ENCODE measurements at regions not wholly inside any gene's neighbourhood (a gene's known extent, or its start where the extent isn't known, plus 50 kb on each side); places are given as distances from the start of the nearest gene placed in this dataset.
A peak's percentile ranks its signal among the peaks of the same experiment; 100 is the strongest.

DNA sequence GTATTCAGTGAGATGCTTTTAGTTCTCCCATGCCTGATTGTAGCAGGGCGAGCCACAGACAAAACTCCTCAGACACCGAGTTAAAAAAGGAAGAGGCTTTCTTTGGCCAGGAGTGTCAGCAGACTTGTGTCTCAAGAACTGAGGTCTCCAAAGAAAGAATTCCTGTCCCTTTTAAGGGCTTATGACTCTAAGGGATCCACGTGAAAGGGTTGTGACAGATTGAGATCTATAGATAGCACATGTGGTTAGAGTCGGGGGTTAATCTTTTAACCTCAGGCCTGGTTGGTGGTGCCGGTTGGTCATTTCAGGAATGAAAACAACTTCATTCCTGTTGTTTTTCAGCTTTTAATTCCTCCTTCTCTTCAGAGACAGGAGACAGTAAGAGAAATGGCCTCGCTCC, 168.8 kb upstream of the GRIK2 start:
- H3K27me3 ChIP-seq (replicated peaks in 2 of 5; ENCODE audit: control insufficient read depth in 4 of 5, insufficient read depth in 5 of 5, low read length in 4 of 5), result no peaks in the 10 kb centered on the region
- H3K9me3 ChIP-seq (ENCODE audit: control extremely low read depth in 1 of 5, control insufficient read depth in 4 of 5, insufficient read depth in 2 of 5, low read depth in 1 of 5, low read length in 4 of 5), result peaks cover 0 to 2% (median 0%) of the 10 kb centered on the region in 5 experiments
- no peak overlapping the region for H3K4me3 ChIP-seq (ENCODE audit: control insufficient read depth in 1 of 7, extremely low read depth in 1 of 7, insufficient read depth in 4 of 7, low read depth in 2 of 7, low read length in 6 of 7)
- no peaks in the 10 kb centered on the region for H3K36me3 ChIP-seq (ENCODE audit: control insufficient read depth in 4 of 4, insufficient read depth in 4 of 4, low read length in 3 of 4)
- CTCF ChIA-PET, result no interaction called here
- no peaks in the 10 kb centered on the region for H3K4me1 ChIP-seq (ENCODE audit: control extremely low read depth in 1 of 4, control insufficient read depth in 4 of 4, insufficient read depth in 4 of 4, low read length in 3 of 4)
- POLR2A ChIA-PET, result no interaction called here
- no peak for DNase-seq
- no peak overlapping the region for H3K27ac ChIP-seq (ENCODE audit: insufficient read depth in 1 of 2, low read depth in 1 of 2, low read length in 2 of 2, poor library complexity in 1 of 2, severe bottlenecking in 2 of 2)
- 81% methylated on average over 6 of the region's 6 CpGs for WGBS (ENCODE audit: insufficient coverage)

DNA sequence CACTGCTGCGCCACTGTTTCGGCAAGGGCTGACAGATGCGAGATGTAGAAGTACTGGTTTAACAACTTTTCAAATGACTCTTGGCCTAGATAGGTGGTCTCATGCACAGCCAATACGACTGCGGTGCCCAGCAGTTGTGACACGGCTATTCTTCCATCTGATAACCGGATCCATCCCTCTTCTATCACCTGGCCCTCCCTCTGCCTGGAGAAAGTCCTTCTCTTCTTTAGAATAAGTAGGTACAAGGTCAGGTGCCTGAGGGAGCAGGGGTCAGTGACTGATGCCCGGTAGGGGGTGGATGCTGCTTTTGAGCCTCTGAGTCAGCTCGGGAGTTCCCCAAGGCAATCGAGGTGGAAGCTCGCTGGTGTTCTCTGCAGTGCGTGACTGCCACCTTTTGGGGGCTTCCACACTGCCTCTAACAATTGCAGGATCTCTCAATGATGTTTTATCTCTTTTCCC, 166.8 kb upstream of the GRIK2 start:
- H3K27me3 ChIP-seq (replicated peaks in 2 of 5; ENCODE audit: control insufficient read depth in 4 of 5, insufficient read depth in 5 of 5, low read length in 4 of 5), result no peaks in the 10 kb centered on the region
- CTCF ChIA-PET, result no interaction called here
- H3K4me3 ChIP-seq (ENCODE audit: control insufficient read depth in 1 of 7, extremely low read depth in 1 of 7, insufficient read depth in 4 of 7, low read depth in 2 of 7, low read length in 6 of 7), result no peak overlapping the region
- H3K4me1 ChIP-seq (ENCODE audit: control extremely low read depth in 1 of 4, control insufficient read depth in 4 of 4, insufficient read depth in 4 of 4, low read length in 3 of 4), result no peaks in the 10 kb centered on the region
- peaks cover 0 to 2% (median 0%) of the 10 kb centered on the region in 5 experiments for H3K9me3 ChIP-seq (ENCODE audit: control extremely low read depth in 1 of 5, control insufficient read depth in 4 of 5, insufficient read depth in 2 of 5, low read depth in 1 of 5, low read length in 4 of 5)
- H3K27ac ChIP-seq (ENCODE audit: insufficient read depth in 1 of 2, low read depth in 1 of 2, low read length in 2 of 2, poor library complexity in 1 of 2, severe bottlenecking in 2 of 2), result no peak overlapping the region
- WGBS (ENCODE audit: insufficient coverage), result 67% methylated on average over 8 of the region's 12 CpGs
- peak in 2 of 3 donors; percentile 4 to 8 for DNase-seq
- no peaks in the 10 kb centered on the region for H3K36me3 ChIP-seq (ENCODE audit: control insufficient read depth in 4 of 4, insufficient read depth in 4 of 4, low read length in 3 of 4)
- POLR2A ChIA-PET, result no interaction called here

DNA sequence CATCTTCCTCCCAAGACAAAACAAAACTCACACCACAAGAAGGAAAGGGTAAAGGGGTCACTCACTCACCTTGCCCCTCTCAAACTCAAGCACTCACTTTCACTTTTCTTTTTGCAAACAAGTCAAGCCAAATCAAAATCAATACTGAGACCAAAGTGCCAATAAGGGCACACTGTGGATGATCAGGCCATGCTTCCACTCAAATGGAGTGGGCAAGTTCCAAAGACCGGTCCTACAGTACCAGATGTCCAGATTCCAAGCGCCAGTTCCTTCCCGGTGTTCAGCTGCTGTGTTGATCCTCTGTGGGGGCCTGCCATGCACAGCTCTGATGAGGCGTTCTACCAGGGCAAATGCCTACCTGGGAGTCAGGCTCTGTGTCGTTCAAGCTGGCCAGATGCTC, 162.6 kb upstream of the GRIK2 start:
- CTCF ChIA-PET, result no interaction called here

DNA sequence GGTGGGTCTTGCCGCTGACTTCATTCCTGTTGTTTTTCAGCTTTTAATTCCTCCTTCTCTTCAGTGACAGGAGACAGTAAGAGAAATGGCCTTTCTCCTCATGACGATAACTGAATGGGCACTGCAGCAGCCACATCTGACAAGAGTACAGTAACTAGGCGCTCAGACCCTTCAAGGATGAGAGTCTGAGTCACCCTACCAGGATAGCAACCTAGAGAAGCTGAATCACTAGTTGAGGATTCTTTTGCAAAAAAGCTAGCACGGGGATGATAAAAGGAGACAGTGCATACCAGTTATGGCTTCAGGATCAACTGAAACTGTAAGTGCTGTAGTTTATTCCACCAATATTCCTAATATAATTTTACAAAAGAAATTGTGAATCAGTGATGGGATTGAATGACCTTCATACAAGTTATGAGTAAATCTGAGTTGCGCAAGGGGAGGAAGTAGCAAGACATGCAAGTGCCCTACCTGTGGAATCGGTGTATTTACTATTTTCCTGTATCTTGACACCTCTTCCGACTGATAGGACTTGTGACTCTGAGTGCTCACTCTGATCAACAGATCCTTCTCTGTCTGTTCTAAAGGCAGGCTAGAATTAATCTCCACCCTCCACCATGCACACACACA, 161.8 kb upstream of the GRIK2 start:
- ChIA-PET CTCF (no interaction called here), POLR2A (no interaction called here)
- DNase-seq, result no peak
- Histone ChIP-seq H3K4me1 (ENCODE audit: control extremely low read depth in 1 of 4, control insufficient read depth in 4 of 4, insufficient read depth in 4 of 4, low read length in 3 of 4) (no peaks in the 10 kb centered on the region), H3K9me3 (ENCODE audit: control extremely low read depth in 1 of 5, control insufficient read depth in 4 of 5, insufficient read depth in 2 of 5, low read depth in 1 of 5, low read length in 4 of 5) (no peaks in the 10 kb centered on the region), H3K4me3 (ENCODE audit: control insufficient read depth in 1 of 7, extremely low read depth in 1 of 7, insufficient read depth in 4 of 7, low read depth in 2 of 7, low read length in 6 of 7) (no peak overlapping the region), H3K27ac (ENCODE audit: insufficient read depth in 1 of 2, low read depth in 1 of 2, low read length in 2 of 2, poor library complexity in 1 of 2, severe bottlenecking in 2 of 2) (no peak overlapping the region), H3K36me3 (ENCODE audit: control insufficient read depth in 4 of 4, insufficient read depth in 4 of 4, low read length in 3 of 4) (no peaks in the 10 kb centered on the region), H3K27me3 (replicated peaks in 2 of 5; ENCODE audit: control insufficient read depth in 4 of 5, insufficient read depth in 5 of 5, low read length in 4 of 5) (no peaks in the 10 kb centered on the region)
- WGBS (ENCODE audit: insufficient coverage), result 98% methylated on average over 5 of the region's 7 CpGs

More for the DNA sequence above, 162.6 kb upstream of the GRIK2 start:
- no peak for DNase-seq
- Histone ChIP-seq H3K4me1 (ENCODE audit: control extremely low read depth in 1 of 4, control insufficient read depth in 4 of 4, insufficient read depth in 4 of 4, low read length in 3 of 4) (no peaks in the 10 kb centered on the region), H3K4me3 (ENCODE audit: control insufficient read depth in 1 of 7, extremely low read depth in 1 of 7, insufficient read depth in 4 of 7, low read depth in 2 of 7, low read length in 6 of 7) (no peak overlapping the region), H3K36me3 (ENCODE audit: control insufficient read depth in 4 of 4, insufficient read depth in 4 of 4, low read length in 3 of 4) (no peaks in the 10 kb centered on the region), H3K27ac (ENCODE audit: insufficient read depth in 1 of 2, low read depth in 1 of 2, low read length in 2 of 2, poor library complexity in 1 of 2, severe bottlenecking in 2 of 2) (no peak overlapping the region), H3K27me3 (replicated peaks in 2 of 5; ENCODE audit: control insufficient read depth in 4 of 5, insufficient read depth in 5 of 5, low read length in 4 of 5) (no peaks in the 10 kb centered on the region), H3K9me3 (ENCODE audit: control extremely low read depth in 1 of 5, control insufficient read depth in 4 of 5, insufficient read depth in 2 of 5, low read depth in 1 of 5, low read length in 4 of 5) (no peaks in the 10 kb centered on the region)
- POLR2A ChIA-PET, result no interaction called here
- 98% methylated on average over 5 of the region's 5 CpGs for WGBS (ENCODE audit: insufficient coverage)

DNA sequence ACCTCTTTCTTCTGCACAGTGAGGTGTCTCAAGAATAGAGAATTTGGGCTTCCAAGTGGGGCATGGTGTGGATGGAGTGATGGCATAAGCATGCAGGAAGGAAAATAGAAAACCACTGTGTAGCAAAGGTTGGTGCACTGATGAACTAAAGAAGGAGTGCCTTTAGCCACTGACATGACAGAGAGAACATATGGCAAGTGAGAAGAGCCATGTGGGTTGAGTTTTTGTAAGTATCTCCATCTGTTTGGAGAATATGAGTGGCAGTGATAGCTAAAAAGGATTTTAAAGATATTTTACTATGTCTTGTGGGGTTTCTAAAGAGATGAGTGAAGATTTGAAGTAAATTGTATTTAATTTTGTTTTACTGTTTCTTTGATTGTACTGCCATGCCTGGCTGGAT, 160.5 kb upstream of the GRIK2 start:
- Histone ChIP-seq H3K36me3 (ENCODE audit: control insufficient read depth in 4 of 4, insufficient read depth in 4 of 4, low read length in 3 of 4) (no peaks in the 10 kb centered on the region), H3K9me3 (ENCODE audit: control extremely low read depth in 1 of 5, control insufficient read depth in 4 of 5, insufficient read depth in 2 of 5, low read depth in 1 of 5, low read length in 4 of 5) (no peaks in the 10 kb centered on the region), H3K4me1 (ENCODE audit: control extremely low read depth in 1 of 4, control insufficient read depth in 4 of 4, insufficient read depth in 4 of 4, low read length in 3 of 4) (no peaks in the 10 kb centered on the region), H3K27ac (ENCODE audit: insufficient read depth in 1 of 2, low read depth in 1 of 2, low read length in 2 of 2, poor library complexity in 1 of 2, severe bottlenecking in 2 of 2) (no peak overlapping the region), H3K4me3 (ENCODE audit: control insufficient read depth in 1 of 7, extremely low read depth in 1 of 7, insufficient read depth in 4 of 7, low read depth in 2 of 7, low read length in 6 of 7) (no peak overlapping the region), H3K27me3 (replicated peaks in 2 of 5; ENCODE audit: control insufficient read depth in 4 of 5, insufficient read depth in 5 of 5, low read length in 4 of 5) (no peaks in the 10 kb centered on the region)
- CTCF ChIA-PET, result no interaction called here
- POLR2A ChIA-PET, result no interaction called here
- no peak for DNase-seq

DNA sequence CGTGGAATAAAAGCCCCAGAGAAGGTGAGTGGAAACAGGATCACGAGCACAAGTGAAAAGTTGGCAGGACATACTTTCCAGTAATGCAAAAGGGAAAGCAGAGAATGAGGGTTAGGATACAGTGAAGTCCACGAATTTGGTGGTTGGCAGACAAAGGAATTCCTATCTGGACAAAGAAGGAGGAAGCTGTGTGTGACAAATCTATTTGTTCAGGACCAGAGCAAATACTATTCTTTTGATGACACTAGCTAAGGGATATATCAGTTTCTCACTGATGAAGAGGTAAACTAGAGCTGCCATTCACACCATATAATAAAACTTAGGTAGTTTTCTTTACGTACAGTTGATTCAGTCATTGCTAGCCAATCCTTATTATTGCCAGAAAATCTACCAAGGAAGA, 156.8 kb upstream of the GRIK2 start:
- POLR2A ChIA-PET, result no interaction called here
- no peak for DNase-seq
- no peaks in the 10 kb centered on the region for H3K9me3 ChIP-seq (ENCODE audit: control extremely low read depth in 1 of 5, control insufficient read depth in 4 of 5, insufficient read depth in 2 of 5, low read depth in 1 of 5, low read length in 4 of 5)
- H3K4me3 ChIP-seq (ENCODE audit: control insufficient read depth in 1 of 7, extremely low read depth in 1 of 7, insufficient read depth in 4 of 7, low read depth in 2 of 7, low read length in 6 of 7), result no peak overlapping the region
- WGBS (ENCODE audit: insufficient coverage), result 77% methylated on average over 3 of the region's 4 CpGs
- H3K27ac ChIP-seq (ENCODE audit: insufficient read depth in 1 of 2, low read depth in 1 of 2, low read length in 2 of 2, poor library complexity in 1 of 2, severe bottlenecking in 2 of 2), result no peak overlapping the region
- H3K36me3 ChIP-seq (ENCODE audit: control insufficient read depth in 4 of 4, insufficient read depth in 4 of 4, low read length in 3 of 4), result no peaks in the 10 kb centered on the region
- no peaks in the 10 kb centered on the region for H3K4me1 ChIP-seq (ENCODE audit: control extremely low read depth in 1 of 4, control insufficient read depth in 4 of 4, insufficient read depth in 4 of 4, low read length in 3 of 4)
- CTCF ChIA-PET, result no interaction called here
- no peaks in the 10 kb centered on the region for H3K27me3 ChIP-seq (replicated peaks in 2 of 5; ENCODE audit: control insufficient read depth in 4 of 5, insufficient read depth in 5 of 5, low read length in 4 of 5)

DNA sequence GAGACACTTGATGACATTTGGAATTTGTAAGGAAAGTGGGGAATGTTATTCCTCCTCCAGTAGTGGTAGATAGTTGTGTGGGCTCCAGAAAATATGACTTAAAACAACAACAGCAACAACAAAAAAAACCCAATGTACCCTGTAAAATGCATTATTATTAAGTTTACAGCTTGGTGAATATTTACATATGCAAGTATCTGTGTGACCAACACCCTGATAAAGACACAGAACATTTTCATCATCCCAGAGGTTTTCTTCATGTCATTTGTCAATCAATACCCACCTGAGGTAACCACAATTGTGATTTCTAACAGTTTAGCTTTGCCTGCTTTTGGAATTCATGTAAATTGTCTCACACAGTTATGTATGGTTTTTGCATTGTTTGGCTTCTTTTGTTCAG, 152.1 kb upstream of the GRIK2 start:
- Histone ChIP-seq H3K4me3 (ENCODE audit: control insufficient read depth in 1 of 7, extremely low read depth in 1 of 7, insufficient read depth in 4 of 7, low read depth in 2 of 7, low read length in 6 of 7) (no peak overlapping the region), H3K27me3 (replicated peaks in 2 of 5; ENCODE audit: control insufficient read depth in 4 of 5, insufficient read depth in 5 of 5, low read length in 4 of 5) (no peaks in the 10 kb centered on the region), H3K4me1 (ENCODE audit: control extremely low read depth in 1 of 4, control insufficient read depth in 4 of 4, insufficient read depth in 4 of 4, low read length in 3 of 4) (no peaks in the 10 kb centered on the region), H3K27ac (ENCODE audit: insufficient read depth in 1 of 2, low read depth in 1 of 2, low read length in 2 of 2, poor library complexity in 1 of 2, severe bottlenecking in 2 of 2) (no peak overlapping the region), H3K36me3 (ENCODE audit: control insufficient read depth in 4 of 4, insufficient read depth in 4 of 4, low read length in 3 of 4) (no peaks in the 10 kb centered on the region), H3K9me3 (ENCODE audit: control extremely low read depth in 1 of 5, control insufficient read depth in 4 of 5, insufficient read depth in 2 of 5, low read depth in 1 of 5, low read length in 4 of 5) (no peaks in the 10 kb centered on the region)
- DNase-seq, result no peak
- CTCF ChIA-PET, result no interaction called here
- POLR2A ChIA-PET, result no interaction called here

All from common myeloid progenitor, CD34-positive (primary cell).